ENCODE measurements at regions not wholly inside any gene's neighbourhood (a gene's known extent, or its start where the extent isn't known, plus 50 kb on each side); places are given as distances from the start of the nearest gene placed in this dataset.

GRCh38 chr13:105273665-105274222 is 1261.7 kb downstream of the EFNB2 start:
- Histone ChIP-seq H3K4me1 (ENCODE audit: control insufficient read depth, low read length) (0 out of 2 replicates have a peak, but pooled peaks cover 4% of the 10 kb centered on the region), H3K27me3 (ENCODE audit: control insufficient read depth, low read length) (no peaks in the 10 kb centered on the region), H3K36me3 (ENCODE audit: control insufficient read depth, low read length) (no peaks in the 10 kb centered on the region), H3K4me2 (ENCODE audit: low read length) (no peak overlapping the region), H3F3A (ENCODE audit: control insufficient read depth, insufficient read depth) (no peaks in the 10 kb centered on the region), H3K79me2 (ENCODE audit: control insufficient read depth, low read length) (no peaks in the 10 kb centered on the region), H3K9me2 (replicated peaks; ENCODE audit: control insufficient read depth, low read length) (no peaks in the 10 kb centered on the region), H3K9me3 (ENCODE audit: control insufficient read depth, insufficient read depth, low read length) (no peaks in the 10 kb centered on the region), H3K4me3 (ENCODE audit: low read length) (no peak overlapping the region), H3K27ac (ENCODE audit: low read depth, low read length) (no peak overlapping the region), H4K20me1 (ENCODE audit: control insufficient read depth, insufficient read depth, low read depth, low read length) (no peaks in the 10 kb centered on the region)
- TF ChIP-seq EZH2phosphoT487 (IDR thresholded peaks at IDR 0.05; ENCODE audit: borderline replicate concordance, low read length) (no peak), CTCF (IDR thresholded peaks at IDR 0.05; ENCODE audit: low read depth, low read length, poor library complexity, severe bottlenecking) (no peak)

GRCh38 chr13:105272660-105273631 is 1262.5 kb downstream of the EFNB2 start:
- Histone ChIP-seq H3F3A (ENCODE audit: control insufficient read depth, insufficient read depth) (no peaks in the 10 kb centered on the region), H3K79me2 (ENCODE audit: control insufficient read depth, low read length) (no peaks in the 10 kb centered on the region), H4K20me1 (ENCODE audit: control insufficient read depth, insufficient read depth, low read depth, low read length) (no peaks in the 10 kb centered on the region), H3K4me3 (ENCODE audit: low read length) (no peak overlapping the region), H3K4me2 (ENCODE audit: low read length) (no peak overlapping the region), H3K27me3 (ENCODE audit: control insufficient read depth, low read length) (no peaks in the 10 kb centered on the region), H3K36me3 (ENCODE audit: control insufficient read depth, low read length) (no peaks in the 10 kb centered on the region), H3K9me3 (ENCODE audit: control insufficient read depth, insufficient read depth, low read length) (no peaks in the 10 kb centered on the region), H3K4me1 (ENCODE audit: control insufficient read depth, low read length) (0 out of 2 replicates have a peak, but pooled peaks cover 4% of the 10 kb centered on the region), H3K27ac (ENCODE audit: low read depth, low read length) (no peak overlapping the region), H3K9me2 (replicated peaks; ENCODE audit: control insufficient read depth, low read length) (no peaks in the 10 kb centered on the region)
- no peak for TF ChIP-seq EZH2phosphoT487 (IDR thresholded peaks at IDR 0.05; ENCODE audit: borderline replicate concordance, low read length)
- no peak for TF ChIP-seq CTCF (IDR thresholded peaks at IDR 0.05; ENCODE audit: low read depth, low read length, poor library complexity, severe bottlenecking)

GRCh38 chr13:105266615-105267014 is 1268.8 kb downstream of the EFNB2 start:
- H3K79me2 ChIP-seq (ENCODE audit: control insufficient read depth, low read length) = no peaks in the 10 kb centered on the region
- H3K36me3 ChIP-seq (ENCODE audit: control insufficient read depth, low read length) = no peaks in the 10 kb centered on the region
- H3F3A ChIP-seq (ENCODE audit: control insufficient read depth, insufficient read depth) = no peaks in the 10 kb centered on the region
- H3K9me2 ChIP-seq (replicated peaks; ENCODE audit: control insufficient read depth, low read length) = no peaks in the 10 kb centered on the region
- no peaks in the 10 kb centered on the region for H3K4me1 ChIP-seq (ENCODE audit: control insufficient read depth, low read length)
- H3K27me3 ChIP-seq (ENCODE audit: control insufficient read depth, low read length) = no peaks in the 10 kb centered on the region
- no peaks in the 10 kb centered on the region for H4K20me1 ChIP-seq (ENCODE audit: control insufficient read depth, insufficient read depth, low read depth, low read length)
- no peak overlapping the region for H3K4me2 ChIP-seq (ENCODE audit: low read length)
- H3K9me3 ChIP-seq (ENCODE audit: control insufficient read depth, insufficient read depth, low read length) = no peaks in the 10 kb centered on the region
- H3K4me3 ChIP-seq (ENCODE audit: low read length) = no peak overlapping the region
- TF ChIP-seq EZH2phosphoT487 (IDR thresholded peaks at IDR 0.05; ENCODE audit: borderline replicate concordance, low read length) (no peak), CTCF (IDR thresholded peaks at IDR 0.05; ENCODE audit: low read depth, low read length, poor library complexity, severe bottlenecking) (no peak)
- no peak overlapping the region for H3K27ac ChIP-seq (ENCODE audit: low read depth, low read length)
